Testis (tissue), 2 donors: ENCODE measurements at regions not wholly inside any gene's neighbourhood (a gene's known extent, or its start where the extent isn't known, plus 50 kb on each side); places are given as distances from the start of the nearest gene placed in this dataset.

Experiments
- CTCF ChIP-seq, 3 experiments: fragments of 450-650 bp in 2 of 3; fragments of 200-600 bp in 1 of 3; sonication (generic) in 1 of 3; IDR thresholded peaks; one replicate each; pipeline ENCODE4 v1.5.1; 2016 to 2019; ENCODE audit warnings: antibody characterized with exemption in 3 of 3, mild to moderate bottlenecking in 2 of 3, moderate library complexity in 1 of 3
- POLR2A ChIP-seq: fragments of 450-650 bp; IDR thresholded peaks from one replicate; pipeline ENCODE4 v1.6.1; 2017; ENCODE audit warnings: antibody characterized with exemption, mild to moderate bottlenecking, moderate library complexity

DNA sequence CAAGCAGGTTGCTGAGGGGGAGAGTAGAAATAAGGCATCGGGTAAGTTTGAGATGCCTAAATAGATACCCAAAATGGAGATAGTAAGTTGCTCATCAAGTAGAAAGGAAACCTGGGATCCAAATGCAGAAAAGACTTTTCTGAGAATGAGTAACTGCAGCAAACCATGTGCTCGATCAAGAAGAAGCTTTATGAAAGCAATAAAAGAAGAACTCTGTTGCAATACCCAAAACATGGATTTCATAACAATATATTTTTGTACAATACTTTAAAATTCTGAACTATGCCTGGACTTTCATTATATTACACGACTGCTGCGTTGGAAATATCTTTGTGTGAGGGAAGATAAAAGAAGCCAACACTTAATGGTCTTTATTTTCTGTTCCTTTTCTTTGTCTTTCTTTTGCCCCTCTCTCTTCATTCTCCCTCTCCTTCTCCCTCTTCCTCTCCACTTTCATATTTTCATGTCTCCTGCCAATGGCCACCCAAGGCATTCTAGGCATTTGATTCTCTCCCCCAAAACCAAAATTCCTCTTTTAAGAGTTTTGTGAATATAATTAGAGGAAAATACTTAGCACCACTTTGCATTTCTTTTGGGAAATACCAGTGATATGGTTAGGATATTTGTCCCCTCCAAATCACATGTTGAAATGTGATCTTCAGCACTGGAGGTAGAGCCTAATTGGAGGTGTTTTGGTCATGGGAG, 257.6 kb downstream of the MREG start:
- TF ChIP-seq CTCF (IDR thresholded peaks at IDR 0.05), result no peak
- no peak for TF ChIP-seq POLR2A
